ENCODE measurements at regions not wholly inside any gene's neighbourhood (a gene's known extent, or its start where the extent isn't known, plus 50 kb on each side); places are given as distances from the start of the nearest gene placed in this dataset.

DNA sequence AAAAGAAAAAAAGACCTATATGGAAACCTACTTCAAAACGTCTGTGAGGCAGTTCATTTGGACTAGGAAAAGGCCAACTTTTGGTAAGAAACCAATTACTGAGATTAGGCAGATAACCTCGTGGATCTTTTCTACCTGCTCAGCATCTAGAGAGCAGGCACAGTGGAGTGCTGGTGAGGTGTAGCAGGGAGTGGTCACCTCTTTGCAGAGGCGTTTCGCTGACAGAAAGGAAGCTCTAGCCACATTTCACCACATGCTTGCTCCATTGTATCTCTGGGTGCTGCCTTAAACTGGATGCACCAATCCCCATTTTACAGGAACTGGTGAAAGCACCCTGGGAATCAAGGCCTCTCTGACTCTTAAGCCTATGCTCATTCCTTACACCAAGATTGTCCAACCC lies 360.5 kb downstream of the LIG4 start:
- Histone ChIP-seq H3K27ac (ENCODE audit: low read length) (no peak overlapping the region), H3K9me3 (ENCODE audit: control insufficient read depth in 1 of 2, low read length in 2 of 2) (no peaks in the 10 kb centered on the region), H3K36me3 (ENCODE audit: control insufficient read depth in 1 of 2, insufficient read depth in 2 of 2, low read length in 2 of 2) (no peaks in the 10 kb centered on the region), H3K27me3 (ENCODE audit: low read depth, low read length) (no peaks in the 10 kb centered on the region), H3K4me1 (ENCODE audit: control insufficient read depth in 1 of 2, insufficient read depth in 2 of 2, low read length in 2 of 2) (no peaks in the 10 kb centered on the region), H3K4me3 (ENCODE audit: low read depth in 1 of 2, low read length in 2 of 2) (no peak overlapping the region)

- Histone ChIP-seq H3K4me3 (ENCODE audit: low read depth in 1 of 2, low read length in 2 of 2) (no peak overlapping the region), H3K27me3 (ENCODE audit: low read depth, low read length) (no peaks in the 10 kb centered on the region), H3K4me1 (ENCODE audit: control insufficient read depth in 1 of 2, insufficient read depth in 2 of 2, low read length in 2 of 2) (no peaks in the 10 kb centered on the region), H3K36me3 (ENCODE audit: control insufficient read depth in 1 of 2, insufficient read depth in 2 of 2, low read length in 2 of 2) (no peaks in the 10 kb centered on the region), H3K27ac (ENCODE audit: low read length) (no peak overlapping the region), H3K9me3 (ENCODE audit: control insufficient read depth in 1 of 2, low read length in 2 of 2) (no peaks in the 10 kb centered on the region)
Observed at GRCh38 chr13:107852072-107852471, 363.3 kb downstream of the LIG4 start.

DNA sequence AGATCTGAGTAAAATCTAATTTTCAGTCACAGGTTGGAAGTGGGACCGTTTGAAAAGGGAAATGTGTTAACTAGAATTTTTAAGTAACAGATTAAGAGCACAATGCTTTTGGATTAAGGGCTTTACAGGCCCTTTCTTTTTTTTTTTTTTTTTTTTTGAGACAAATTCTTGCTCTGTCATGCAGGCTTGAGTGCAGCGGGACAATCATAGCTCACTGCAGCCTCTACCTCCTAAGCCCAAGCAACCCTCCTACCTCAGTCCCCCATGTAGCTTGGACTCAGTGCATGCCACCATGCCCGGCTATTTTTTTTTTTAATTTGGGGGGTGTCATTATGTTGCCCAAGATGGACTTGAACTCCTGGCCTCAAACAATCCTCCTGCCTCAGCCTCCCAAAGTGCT lies 363.7 kb downstream of the LIG4 start:
- Histone ChIP-seq H3K27me3 (ENCODE audit: low read depth, low read length) (no peaks in the 10 kb centered on the region), H3K27ac (ENCODE audit: low read length) (no peak overlapping the region), H3K4me1 (ENCODE audit: control insufficient read depth in 1 of 2, insufficient read depth in 2 of 2, low read length in 2 of 2) (no peaks in the 10 kb centered on the region), H3K36me3 (ENCODE audit: control insufficient read depth in 1 of 2, insufficient read depth in 2 of 2, low read length in 2 of 2) (no peaks in the 10 kb centered on the region), H3K9me3 (ENCODE audit: control insufficient read depth in 1 of 2, low read length in 2 of 2) (no peaks in the 10 kb centered on the region), H3K4me3 (ENCODE audit: low read depth in 1 of 2, low read length in 2 of 2) (no peak overlapping the region)

GRCh38 chr13:107847406-107847805 lies 367.9 kb downstream of the LIG4 start:
- H3K27ac ChIP-seq (ENCODE audit: low read length): no peak overlapping the region
- H3K9me3 ChIP-seq (ENCODE audit: control insufficient read depth in 1 of 2, low read length in 2 of 2): no peaks in the 10 kb centered on the region
- no peaks in the 10 kb centered on the region for H3K27me3 ChIP-seq (ENCODE audit: low read depth, low read length)
- no peak overlapping the region for H3K4me3 ChIP-seq (ENCODE audit: low read depth in 1 of 2, low read length in 2 of 2)
- no peaks in the 10 kb centered on the region for H3K36me3 ChIP-seq (ENCODE audit: control insufficient read depth in 1 of 2, insufficient read depth in 2 of 2, low read length in 2 of 2)
- H3K4me1 ChIP-seq (ENCODE audit: control insufficient read depth in 1 of 2, insufficient read depth in 2 of 2, low read length in 2 of 2): no peaks in the 10 kb centered on the region

GRCh38 chr13:107846642-107847041 lies 368.7 kb downstream of the LIG4 start:
- Histone ChIP-seq H3K4me3 (ENCODE audit: low read depth in 1 of 2, low read length in 2 of 2) (no peak overlapping the region), H3K27me3 (ENCODE audit: low read depth, low read length) (no peaks in the 10 kb centered on the region), H3K9me3 (ENCODE audit: control insufficient read depth in 1 of 2, low read length in 2 of 2) (no peaks in the 10 kb centered on the region), H3K4me1 (ENCODE audit: control insufficient read depth in 1 of 2, insufficient read depth in 2 of 2, low read length in 2 of 2) (no peaks in the 10 kb centered on the region), H3K36me3 (ENCODE audit: control insufficient read depth in 1 of 2, insufficient read depth in 2 of 2, low read length in 2 of 2) (no peaks in the 10 kb centered on the region), H3K27ac (ENCODE audit: low read length) (no peak overlapping the region)

- Histone ChIP-seq H3K4me3 (ENCODE audit: low read depth in 1 of 2, low read length in 2 of 2) (no peak overlapping the region), H3K4me1 (ENCODE audit: control insufficient read depth in 1 of 2, insufficient read depth in 2 of 2, low read length in 2 of 2) (no peaks in the 10 kb centered on the region), H3K9me3 (ENCODE audit: control insufficient read depth in 1 of 2, low read length in 2 of 2) (no peaks in the 10 kb centered on the region), H3K27me3 (ENCODE audit: low read depth, low read length) (no peaks in the 10 kb centered on the region), H3K27ac (ENCODE audit: low read length) (no peak overlapping the region), H3K36me3 (ENCODE audit: control insufficient read depth in 1 of 2, insufficient read depth in 2 of 2, low read length in 2 of 2) (no peaks in the 10 kb centered on the region)
Observed at GRCh38 chr13:107845911-107846310, 369.4 kb downstream of the LIG4 start.

- no peaks in the 10 kb centered on the region for H3K4me1 ChIP-seq (ENCODE audit: control insufficient read depth in 1 of 2, insufficient read depth in 2 of 2, low read length in 2 of 2)
- H3K9me3 ChIP-seq (ENCODE audit: control insufficient read depth in 1 of 2, low read length in 2 of 2): no peaks in the 10 kb centered on the region
- H3K4me3 ChIP-seq (ENCODE audit: low read depth in 1 of 2, low read length in 2 of 2): no peak overlapping the region
- no peak overlapping the region for H3K27ac ChIP-seq (ENCODE audit: low read length)
- no peaks in the 10 kb centered on the region for H3K36me3 ChIP-seq (ENCODE audit: control insufficient read depth in 1 of 2, insufficient read depth in 2 of 2, low read length in 2 of 2)
- no peaks in the 10 kb centered on the region for H3K27me3 ChIP-seq (ENCODE audit: low read depth, low read length)
Observed at GRCh38 chr13:107843681-107844080, 371.7 kb downstream of the LIG4 start.

- Histone ChIP-seq H3K27me3 (ENCODE audit: low read depth, low read length) (no peaks in the 10 kb centered on the region), H3K27ac (ENCODE audit: low read length) (no peak overlapping the region), H3K4me1 (ENCODE audit: control insufficient read depth in 1 of 2, insufficient read depth in 2 of 2, low read length in 2 of 2) (no peaks in the 10 kb centered on the region), H3K36me3 (ENCODE audit: control insufficient read depth in 1 of 2, insufficient read depth in 2 of 2, low read length in 2 of 2) (no peaks in the 10 kb centered on the region), H3K9me3 (ENCODE audit: control insufficient read depth in 1 of 2, low read length in 2 of 2) (no peaks in the 10 kb centered on the region), H3K4me3 (ENCODE audit: low read depth in 1 of 2, low read length in 2 of 2) (no peak overlapping the region)
Observed at GRCh38 chr13:107843281-107843680, 372.1 kb downstream of the LIG4 start.

GRCh38 chr13:107842562-107843180 lies 372.7 kb downstream of the LIG4 start:
- H3K36me3 ChIP-seq (ENCODE audit: control insufficient read depth in 1 of 2, insufficient read depth in 2 of 2, low read length in 2 of 2): no peaks in the 10 kb centered on the region
- no peaks in the 10 kb centered on the region for H3K27me3 ChIP-seq (ENCODE audit: low read depth, low read length)
- no peaks in the 10 kb centered on the region for H3K4me1 ChIP-seq (ENCODE audit: control insufficient read depth in 1 of 2, insufficient read depth in 2 of 2, low read length in 2 of 2)
- no peak overlapping the region for H3K27ac ChIP-seq (ENCODE audit: low read length)
- H3K9me3 ChIP-seq (ENCODE audit: control insufficient read depth in 1 of 2, low read length in 2 of 2): no peaks in the 10 kb centered on the region
- no peak overlapping the region for H3K4me3 ChIP-seq (ENCODE audit: low read depth in 1 of 2, low read length in 2 of 2)

DNA sequence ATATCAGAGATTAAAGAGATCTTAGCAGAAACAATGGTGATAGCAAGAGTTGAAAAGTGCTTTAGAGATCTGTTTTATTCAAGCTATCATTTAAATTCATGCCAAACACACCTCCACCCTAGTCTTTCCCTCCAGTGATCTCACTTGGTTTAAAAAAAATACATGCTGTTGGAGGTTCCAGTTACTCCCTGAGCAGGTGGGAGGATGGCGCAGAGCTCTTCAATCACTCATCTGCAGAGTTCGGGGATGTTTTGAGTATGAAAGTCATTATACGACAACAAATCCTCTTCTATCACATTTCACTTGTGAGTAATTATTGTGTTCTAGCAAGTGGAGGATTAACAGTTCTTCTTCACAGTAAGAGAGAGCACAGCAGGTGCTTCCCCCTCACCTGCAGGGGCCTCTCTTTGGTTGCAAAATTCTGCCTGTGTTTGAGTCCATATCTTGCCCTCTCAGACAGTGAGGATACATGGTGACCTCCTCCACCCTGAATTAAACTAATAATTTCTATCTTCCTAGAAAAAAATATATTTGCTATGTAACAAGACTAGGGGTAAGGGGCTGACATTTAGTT lies 376.7 kb downstream of the LIG4 start:
- no peak overlapping the region for H3K27ac ChIP-seq (ENCODE audit: low read length)
- no peaks in the 10 kb centered on the region for H3K36me3 ChIP-seq (ENCODE audit: control insufficient read depth in 1 of 2, insufficient read depth in 2 of 2, low read length in 2 of 2)
- no peaks in the 10 kb centered on the region for H3K27me3 ChIP-seq (ENCODE audit: low read depth, low read length)
- no peaks in the 10 kb centered on the region for H3K4me1 ChIP-seq (ENCODE audit: control insufficient read depth in 1 of 2, insufficient read depth in 2 of 2, low read length in 2 of 2)
- no peak overlapping the region for H3K4me3 ChIP-seq (ENCODE audit: low read depth in 1 of 2, low read length in 2 of 2)
- H3K9me3 ChIP-seq (ENCODE audit: control insufficient read depth in 1 of 2, low read length in 2 of 2): no peaks in the 10 kb centered on the region

DNA sequence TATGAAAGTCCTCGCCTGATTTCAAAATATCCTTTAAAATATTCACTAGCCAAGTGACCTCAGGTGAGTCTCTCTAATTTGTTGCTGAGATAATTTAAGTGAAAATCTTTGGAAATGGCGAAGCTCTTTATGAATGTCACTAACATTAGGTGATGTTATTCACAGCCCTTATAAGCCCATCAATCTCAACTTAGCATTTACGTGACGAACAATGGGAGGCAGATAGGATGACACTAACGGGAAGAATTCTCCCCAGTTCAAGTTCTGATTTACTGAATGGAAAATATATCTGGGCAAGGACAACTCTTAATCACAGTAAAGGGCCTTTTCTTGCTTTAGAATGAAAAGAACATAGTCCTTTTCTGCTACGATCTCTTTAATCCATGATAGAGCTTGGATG lies 378.7 kb downstream of the LIG4 start:
- H3K4me1 ChIP-seq (ENCODE audit: control insufficient read depth in 1 of 2, insufficient read depth in 2 of 2, low read length in 2 of 2): no peaks in the 10 kb centered on the region
- no peaks in the 10 kb centered on the region for H3K27me3 ChIP-seq (ENCODE audit: low read depth, low read length)
- H3K4me3 ChIP-seq (ENCODE audit: low read depth in 1 of 2, low read length in 2 of 2): no peak overlapping the region
- H3K36me3 ChIP-seq (ENCODE audit: control insufficient read depth in 1 of 2, insufficient read depth in 2 of 2, low read length in 2 of 2): no peaks in the 10 kb centered on the region
- no peak overlapping the region for H3K27ac ChIP-seq (ENCODE audit: low read length)
- H3K9me3 ChIP-seq (ENCODE audit: control insufficient read depth in 1 of 2, low read length in 2 of 2): no peaks in the 10 kb centered on the region
